Medulla oblongata (tissue), 1 donor: ENCODE measurements at regions not wholly inside any gene's neighbourhood (a gene's known extent, or its start where the extent isn't known, plus 50 kb on each side); places are given as distances from the start of the nearest gene placed in this dataset.
A peak's percentile ranks its signal among the peaks of the same experiment; 100 is the strongest.

Experiments used
- DNase-seq: peaks from one replicate; pipeline ENCODE4 v3.0.0-alpha.2; 2015; ENCODE audit errors: extremely low spot score

- no peak for DNase-seq
Measured at GRCh38 chr11:95585069-95585751, 204.4 kb downstream of the FAM76B start.

GRCh38 chr11:95584589-95584988 lies 205.0 kb downstream of the FAM76B start:
- no peak for DNase-seq

GRCh38 chr11:95584180-95584579 lies 205.4 kb downstream of the FAM76B start:
- DNase-seq, result no peak

DNA sequence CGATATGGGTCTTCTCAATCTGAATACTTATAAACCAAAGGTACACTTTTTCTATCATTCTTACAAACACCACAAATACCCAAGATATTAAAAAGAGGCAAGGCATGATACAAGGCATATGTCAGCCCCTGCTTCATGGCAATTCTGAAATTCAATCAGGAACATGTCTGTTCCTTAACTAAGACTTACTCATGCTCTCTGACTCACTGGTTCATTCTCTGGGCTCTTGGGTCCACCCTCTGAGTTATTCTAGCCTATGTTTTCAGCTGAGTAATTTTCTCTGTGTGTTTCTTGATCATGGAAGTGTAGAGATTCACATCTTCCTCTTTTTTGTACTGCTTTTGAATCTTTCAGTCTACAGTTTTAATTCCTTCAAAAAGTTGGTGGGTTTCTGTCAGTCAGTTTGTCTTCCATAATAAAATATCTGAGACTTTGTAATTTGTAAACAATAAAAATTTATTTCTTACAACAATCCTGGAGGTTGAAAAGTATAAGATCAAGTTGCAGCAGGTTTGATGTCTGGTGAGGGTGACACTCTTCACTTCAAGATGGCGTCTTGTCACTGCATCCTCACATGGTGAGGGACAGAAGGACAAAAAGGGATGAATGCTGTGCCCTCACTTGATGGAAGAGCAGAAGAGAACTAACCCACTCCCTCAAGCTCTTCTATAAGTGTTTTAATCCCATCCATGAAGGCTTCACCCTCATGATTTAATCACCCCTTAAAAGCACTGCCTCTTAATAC lies 211.7 kb downstream of the FAM76B start:
- DNase-seq, result no peak

DNA sequence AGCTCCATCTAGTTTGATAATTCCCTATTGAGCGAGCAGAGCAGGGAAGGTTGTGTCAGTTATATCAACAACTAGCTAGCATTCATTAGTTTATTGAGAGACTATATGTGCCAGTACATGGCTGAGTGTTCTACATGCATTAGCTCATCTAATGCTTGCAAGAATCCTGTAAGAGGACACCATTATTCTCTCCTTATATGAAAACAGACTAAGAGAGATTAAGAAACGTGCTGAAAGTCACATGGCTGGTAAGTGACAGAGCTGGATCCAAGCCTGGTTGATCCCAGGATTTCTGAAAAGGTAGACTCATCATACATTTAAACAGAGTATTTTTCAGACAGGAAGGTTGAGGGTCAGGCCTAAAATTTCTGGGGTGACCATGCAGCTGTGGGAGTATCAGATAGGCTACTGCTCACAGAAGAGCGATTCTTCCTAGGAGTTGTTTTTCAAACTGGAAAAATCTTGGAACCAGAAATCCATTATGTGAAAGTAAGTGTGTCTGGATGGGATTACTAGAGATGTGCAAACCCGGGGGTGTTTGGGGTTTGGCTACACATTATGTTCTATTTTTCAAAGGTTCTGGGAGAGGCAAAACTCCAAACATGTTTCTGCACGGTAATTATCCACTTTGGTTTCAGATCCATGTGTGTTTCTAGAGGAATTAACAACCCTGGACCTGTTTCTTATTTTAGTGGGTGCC lies 213.3 kb downstream of the FAM76B start:
- DNase-seq, result no peak

GRCh38 chr11:95575517-95575916 lies 214.1 kb downstream of the FAM76B start:
- DNase-seq, result no peak

- peak; percentile 46 for DNase-seq
Measured at GRCh38 chr11:95571718-95572260, 217.8 kb downstream of the FAM76B start.

GRCh38 chr11:95570845-95571244 lies 218.7 kb downstream of the FAM76B start:
- peak; percentile 82 for DNase-seq

GRCh38 chr11:95569207-95569606 lies 220.4 kb downstream of the FAM76B start:
- no peak for DNase-seq

- no peak for DNase-seq
Measured at GRCh38 chr11:95568281-95568680, 221.3 kb downstream of the FAM76B start.

DNA sequence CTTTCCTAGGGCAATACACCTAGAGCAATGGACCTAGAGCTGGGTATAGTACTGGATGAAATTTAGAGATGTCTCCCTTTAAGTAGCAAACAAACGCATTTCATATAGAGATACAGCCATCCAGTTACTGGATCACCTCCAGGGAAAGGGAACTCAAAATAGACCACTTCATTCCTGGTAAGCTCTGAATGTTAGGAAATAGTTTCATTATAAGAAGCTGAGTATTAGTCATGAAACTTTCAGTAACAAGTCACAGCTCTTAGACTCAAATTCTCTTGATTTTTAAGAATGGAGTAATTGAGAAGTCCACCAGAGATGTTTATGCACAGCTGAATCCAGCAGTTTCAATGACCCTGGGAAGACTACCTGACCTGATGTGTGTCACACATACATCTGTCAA lies 221.9 kb downstream of the FAM76B start:
- DNase-seq, result no peak

DNA sequence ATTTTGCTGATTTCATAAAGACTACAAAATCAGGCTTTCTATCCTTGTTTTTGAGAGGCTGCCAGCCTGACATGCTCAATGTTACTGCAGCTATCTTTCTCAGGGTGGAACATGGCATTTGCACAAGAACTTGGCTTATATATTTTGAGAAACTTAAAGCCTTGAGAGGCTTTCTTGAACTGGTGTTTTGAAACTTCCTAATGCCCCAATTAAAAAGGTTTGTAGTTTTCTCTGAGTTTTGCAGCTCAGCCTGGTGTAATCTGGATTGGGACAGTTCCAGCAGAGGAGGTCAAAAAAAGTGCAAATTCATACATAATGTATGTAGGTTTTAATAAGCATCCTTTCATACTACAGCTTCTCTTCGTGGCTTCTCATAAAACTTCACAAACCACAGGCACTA lies 223.4 kb downstream of the FAM76B start:
- no peak for DNase-seq

GRCh38 chr11:95565724-95566141 lies 223.8 kb downstream of the FAM76B start:
- no peak for DNase-seq

- no peak for DNase-seq
Measured at GRCh38 chr11:95563859-95564258, 225.7 kb downstream of the FAM76B start.

DNA sequence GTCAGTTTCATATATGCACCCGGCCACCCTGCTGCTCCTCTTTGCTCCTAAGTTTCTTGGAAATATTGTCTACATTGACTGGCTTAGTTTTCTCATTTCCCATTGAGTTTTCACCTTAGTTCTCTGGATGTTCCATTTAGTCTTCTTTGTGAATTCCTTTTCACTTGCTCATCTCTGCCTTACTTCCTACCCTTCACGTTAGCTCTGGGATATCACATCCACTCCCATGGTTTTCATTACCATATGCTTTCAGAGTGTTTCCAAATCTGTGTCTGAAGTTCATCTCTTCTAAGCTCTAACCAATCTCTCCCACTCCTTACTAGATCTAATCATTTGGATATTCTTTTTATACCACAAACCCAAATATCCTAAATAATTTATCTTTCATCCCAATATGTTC lies 226.4 kb downstream of the FAM76B start:
- no peak for DNase-seq

DNA sequence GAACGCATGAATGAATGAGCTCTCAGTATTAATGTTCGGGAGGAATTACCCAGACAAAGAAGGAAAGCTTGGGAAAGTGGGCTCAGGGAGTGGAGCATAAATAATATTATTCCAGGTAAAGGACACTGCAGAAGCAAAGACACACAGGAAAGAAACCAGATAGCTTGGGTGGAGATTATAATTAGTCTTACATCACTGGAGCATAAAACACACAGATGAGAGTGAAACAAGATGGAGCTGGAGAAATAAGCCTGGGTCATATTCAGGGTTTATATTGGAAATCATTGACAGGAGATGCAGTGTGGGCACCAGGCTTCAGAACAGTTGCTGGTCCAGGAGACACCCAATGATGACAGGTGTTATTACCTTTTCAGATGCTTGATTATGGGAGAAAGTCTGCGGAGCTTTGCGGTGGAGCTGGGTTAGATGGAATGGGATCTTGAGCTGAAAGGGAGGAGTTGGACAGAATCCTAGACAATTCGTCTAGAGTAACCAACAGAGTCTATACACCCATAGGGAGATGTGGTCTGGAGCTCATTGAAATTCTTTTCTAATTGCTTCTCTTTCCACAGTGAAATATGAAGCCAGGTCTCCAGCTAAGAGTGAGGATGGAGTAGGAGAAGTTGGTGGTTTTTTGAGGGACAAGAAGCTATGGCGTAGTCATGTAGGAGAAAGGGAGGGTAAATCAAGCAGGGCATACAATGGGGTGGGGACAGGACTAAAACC lies 227.2 kb downstream of the FAM76B start:
- DNase-seq, result no peak

GRCh38 chr11:95559899-95560298 lies 229.7 kb downstream of the FAM76B start:
- DNase-seq, result no peak

- DNase-seq, result no peak
Measured at GRCh38 chr11:95557376-95557775, 232.2 kb downstream of the FAM76B start.

GRCh38 chr11:95556342-95557163 lies 233.0 kb downstream of the FAM76B start:
- no peak for DNase-seq

GRCh38 chr11:95556011-95556341 lies 233.6 kb downstream of the FAM76B start:
- no peak for DNase-seq

- no peak for DNase-seq
Measured at GRCh38 chr11:95554911-95555310, 234.7 kb downstream of the FAM76B start.
